H1 (cell line): ENCODE measurements at regions not wholly inside any gene's neighbourhood (a gene's known extent, or its start where the extent isn't known, plus 50 kb on each side); places are given as distances from the start of the nearest gene placed in this dataset.

Experiments used
- CTCF ChIA-PET: fragments of 300-600 bp; sonication (Branson Sonifier 250); formaldehyde crosslinking; loops from one replicate; lab custom pipeline; 2021; ENCODE audit not compliant: partially characterized antibody; lab: Charles Lee
- POLR2A ChIA-PET: fragments of 300-600 bp; sonication (Branson Sonifier 250); formaldehyde crosslinking; loops from one replicate; lab custom pipeline; 2021; ENCODE audit warnings: inconsistent platforms; ENCODE audit not compliant: partially characterized antibody; lab: Charles Lee
- DNase-seq, 2 experiments: peaks; one replicate each; pipeline versions ENCODE4 v3.0.0 to v3.0.0-alpha.2; 2010 to 2022; ENCODE audit warnings: low spot score in 2 of 2, low read depth in 1 of 2, mixed read lengths in 1 of 2
- FAIRE-seq: peaks from 2 replicates; lab custom pipeline; 2011; peaks lifted over from hg19 to GRCh38; lab: Jason Lieb, UNC
- H2AFZ ChIP-seq: 2 replicates; pipeline ENCODE4 v1.8.1; 2012; ENCODE audit warnings: low read length, inconsistent platforms
- H2AK5ac ChIP-seq: 2 replicates; pipeline ENCODE4 v1.6.1; 2013; ENCODE audit warnings: low read depth, low read length
- H2BK120ac ChIP-seq: replicated peaks from 2 replicates; pipeline ENCODE3; 2013; ENCODE audit warnings: low read depth, low read length, inconsistent platforms
- H2BK12ac ChIP-seq: 2 replicates; pipeline ENCODE4 v1.6.1; 2013; ENCODE audit warnings: low read depth, low read length
- H2BK15ac ChIP-seq: 2 replicates; pipeline ENCODE4 v1.6.1; 2013; ENCODE audit warnings: low read length
- H2BK20ac ChIP-seq: 2 replicates; pipeline ENCODE4 v1.6.1; 2013; ENCODE audit warnings: low read length
- H2BK5ac ChIP-seq: 2 replicates; pipeline ENCODE4 v1.6.1; 2013; ENCODE audit warnings: low read depth, low read length
- H3K14ac ChIP-seq: 2 replicates; pipeline ENCODE4 v1.6.1; 2013; ENCODE audit warnings: inconsistent platforms; ENCODE audit not compliant: insufficient read length
- H3K18ac ChIP-seq: 2 replicates; pipeline ENCODE4 v1.6.1; 2013; ENCODE audit warnings: low read length; ENCODE audit errors: extremely low read depth
- H3K23ac ChIP-seq: 2 replicates; pipeline ENCODE4 v1.6.1; 2013; ENCODE audit warnings: inconsistent platforms; ENCODE audit not compliant: insufficient read length
- H3K23me2 ChIP-seq: 2 replicates; pipeline ENCODE4 v1.6.1; 2013; ENCODE audit warnings: low read depth, low read length
- H3K27ac ChIP-seq: 2 replicates; pipeline ENCODE4 v1.6.1; 2011; ENCODE audit warnings: low read depth, low read length, inconsistent platforms
- H3K27me3 ChIP-seq, 4 experiments: replicated peaks in 1 of 4; 1 replicate in 1 of 4; 2 replicates in 3 of 4; pipeline versions ENCODE4 v1.6.1 to v1.8.1; 2011 to 2013; ENCODE audit warnings: low read length in 3 of 4, mild to moderate bottlenecking in 3 of 4, inconsistent platforms in 2 of 4, mixed read lengths in 2 of 4, moderate library complexity in 1 of 4; ENCODE audit not compliant: control insufficient read depth in 3 of 4, insufficient read depth in 3 of 4; ENCODE audit errors: extremely low read depth in 1 of 4
- H3K36me3 ChIP-seq, 4 experiments: 2 replicates each; pipeline versions ENCODE4 v1.6.1 to v1.8.1; 2011 to 2013; ENCODE audit warnings: mild to moderate bottlenecking in 4 of 4, low read length in 3 of 4, moderate library complexity in 2 of 4, control low read depth in 1 of 4, inconsistent platforms in 1 of 4; ENCODE audit not compliant: insufficient read depth in 4 of 4, control insufficient read depth in 2 of 4
- H3K4ac ChIP-seq: replicated peaks from 2 replicates; pipeline ENCODE3; 2013; ENCODE audit warnings: low read length, low read depth, mixed read lengths, inconsistent platforms; ENCODE audit not compliant: insufficient read length
- H3K4me1 ChIP-seq, 4 experiments: replicated peaks in 1 of 4; 1 replicate in 1 of 4; 2 replicates in 3 of 4; pipeline versions ENCODE4 v1.6.1 to v1.8.1; 2011 to 2013; ENCODE audit warnings: low read length in 3 of 4, inconsistent platforms in 2 of 4, mixed read lengths in 1 of 4; ENCODE audit not compliant: insufficient read depth in 4 of 4, control insufficient read depth in 3 of 4
- H3K4me2 ChIP-seq, 2 experiments: 2 replicates each; pipeline versions ENCODE4 v1.6.1 to v1.8.1; 2011 to 2013; ENCODE audit warnings: low read depth in 2 of 2, low read length in 2 of 2, control low read depth in 1 of 2, inconsistent platforms in 1 of 2, mild to moderate bottlenecking in 1 of 2; ENCODE audit not compliant: insufficient read depth in 1 of 2
- H3K4me3 ChIP-seq, 4 experiments: fragments of 200-600, 300-600 bp in 1 of 4; sonication (generic), shearing (Covaris generic), sonication (Bioruptor Twin) in 1 of 4; 2 replicates each; pipeline versions ENCODE4 v1.5.1 to v1.8.1; 2011 to 2016; ENCODE audit warnings: low read length in 4 of 4, low read depth in 3 of 4, control low read depth in 2 of 4, inconsistent platforms in 2 of 4, mild to moderate bottlenecking in 2 of 4, mixed read lengths in 1 of 4, moderate library complexity in 1 of 4; ENCODE audit not compliant: insufficient read depth in 2 of 4; ENCODE audit errors: extremely low read depth in 1 of 4
- H3K56ac ChIP-seq: replicated peaks from 2 replicates; pipeline ENCODE3; 2013; ENCODE audit warnings: low read depth, mild to moderate bottlenecking, mixed read lengths, low read length, inconsistent platforms; ENCODE audit not compliant: insufficient read length
- H3K79me1 ChIP-seq: 2 replicates; pipeline ENCODE4 v1.6.1; 2013; ENCODE audit warnings: low read depth, low read length, control low read depth
- H3K79me2 ChIP-seq, 2 experiments: 2 replicates each; pipeline versions ENCODE4 v1.6.1 to v1.8.1; 2012 to 2013; ENCODE audit warnings: low read length in 2 of 2, mild to moderate bottlenecking in 2 of 2, inconsistent platforms in 1 of 2; ENCODE audit not compliant: insufficient read depth in 2 of 2, control insufficient read depth in 1 of 2
- H3K9ac ChIP-seq, 4 experiments: replicated peaks in 1 of 4; 1 replicate in 1 of 4; 2 replicates in 3 of 4; pipeline versions ENCODE4 v1.6.1 to v1.8.1; 2011 to 2013; ENCODE audit warnings: low read depth in 3 of 4, low read length in 3 of 4, control low read depth in 2 of 4, mild to moderate bottlenecking in 2 of 4, moderate library complexity in 2 of 4, inconsistent platforms in 1 of 4; ENCODE audit errors: extremely low read depth in 1 of 4
- H3K9me3 ChIP-seq, 2 experiments: 2 replicates each; pipeline versions ENCODE4 v1.6.1 to v1.8.1; 2012 to 2013; ENCODE audit warnings: mild to moderate bottlenecking in 2 of 2, moderate library complexity in 2 of 2, control low read depth in 1 of 2, inconsistent platforms in 1 of 2, low read depth in 1 of 2, low read length in 1 of 2, mixed read lengths in 1 of 2; ENCODE audit not compliant: insufficient read depth in 2 of 2
- H4K20me1 ChIP-seq, 2 experiments: replicated peaks in 1 of 2; 2 replicates each; pipeline versions ENCODE3 to v1.8.1; 2011 to 2013; ENCODE audit warnings: inconsistent platforms in 2 of 2, low read length in 2 of 2, mild to moderate bottlenecking in 1 of 2; ENCODE audit not compliant: insufficient read depth in 2 of 2, control insufficient read depth in 1 of 2
- H4K5ac ChIP-seq: 2 replicates; pipeline ENCODE4 v1.6.1; 2013; ENCODE audit warnings: low read length, low read depth, mixed read lengths, inconsistent platforms; ENCODE audit not compliant: insufficient read length
- H4K8ac ChIP-seq: 2 replicates; pipeline ENCODE4 v1.8.0; 2013; ENCODE audit warnings: mild to moderate bottlenecking, moderate library complexity, low read length, inconsistent platforms; ENCODE audit not compliant: insufficient read depth; ENCODE audit errors: extremely low read depth
- H4K91ac ChIP-seq: replicated peaks from 2 replicates; pipeline ENCODE3; 2013; ENCODE audit warnings: low read length, mixed read lengths, inconsistent platforms; ENCODE audit not compliant: insufficient read length
- BCL11A ChIP-seq, 2 experiments: IDR thresholded peaks; one replicate each; pipeline ENCODE4 v1.6.1; 2011; ENCODE audit warnings: low read depth in 2 of 2, low read length in 2 of 2, mild to moderate bottlenecking in 2 of 2
- EP300 ChIP-seq, 2 experiments: IDR thresholded peaks; 1 replicate in 1 of 2; 2 replicates in 1 of 2; pipeline ENCODE4 v1.6.1; 2011 to 2012; ENCODE audit warnings: low read depth in 2 of 2, low read length in 2 of 2, mild to moderate bottlenecking in 2 of 2, borderline replicate concordance in 1 of 2, inconsistent platforms in 1 of 2, moderate library complexity in 1 of 2
- SIRT6 ChIP-seq: IDR thresholded peaks from one replicate; pipeline ENCODE4 v1.7.1; 2012; ENCODE audit warnings: low read length, inconsistent platforms
- TCF12 ChIP-seq: IDR thresholded peaks from 2 replicates; pipeline ENCODE4 v1.6.1; 2011; ENCODE audit warnings: low read depth, mild to moderate bottlenecking, low read length
- WGBS, 2 experiments: shearing (Covaris generic) in 1 of 2; methylation state at CpG; one replicate each; pipeline versions ENCODE4 v1.1.6 to v1.1.7; 2013 to 2015; ENCODE audit warnings: low lambda C conversion rate in 2 of 2, mixed read lengths in 2 of 2, inconsistent platforms in 1 of 2, low coverage in 1 of 2, missing lambda C conversion rate in 1 of 2; ENCODE audit not compliant: insufficient replicate concordance in 2 of 2, insufficient coverage in 1 of 2, insufficient read length in 1 of 2; ENCODE audit errors: extremely low coverage in 1 of 2, missing lambda C conversion rate in 1 of 2; 5-methylcytosine and 5-hydroxymethylcytosine counted together
- TF ChIP-seq, protein P1 (sequence below): IDR thresholded peaks from 2 replicates; pipeline ENCODE4 v1.6.1; 2011; ENCODE audit warnings: low read depth, mild to moderate bottlenecking, low read length; ENCODE audit not compliant: insufficient read depth

DNA sequence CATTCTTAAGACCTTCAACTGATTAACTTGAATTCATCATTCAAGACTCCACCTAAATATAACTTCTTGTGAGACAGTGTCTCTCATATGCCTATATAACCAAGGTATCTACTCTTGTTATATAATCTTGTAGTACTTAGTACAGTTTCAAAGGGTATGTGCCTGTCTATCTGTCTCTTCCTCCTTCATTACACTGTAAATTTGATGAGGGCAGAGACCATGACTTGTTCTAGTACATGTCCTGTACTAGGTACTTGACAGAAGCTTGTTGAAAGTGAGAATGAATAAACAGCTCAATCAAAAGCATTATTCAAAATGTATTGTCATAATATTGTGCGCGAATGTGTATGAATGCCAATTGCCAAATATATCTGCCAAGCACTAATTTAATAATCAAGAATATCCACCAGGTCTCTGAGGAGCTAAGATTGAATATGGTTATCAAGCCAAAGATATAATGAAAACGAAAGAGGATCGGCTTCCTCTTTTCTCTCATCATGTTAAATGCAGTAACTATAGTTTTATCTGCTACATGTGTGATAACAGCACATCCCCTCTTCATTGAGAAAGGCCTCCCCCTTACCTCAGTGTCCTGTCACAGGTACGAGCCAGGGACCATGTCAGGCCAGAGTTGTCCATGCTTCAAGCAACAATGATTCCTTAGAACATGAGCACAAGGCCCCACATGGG is 117.3 kb downstream of the UCHL5 start:
- no peak for FAIRE-seq
- Histone ChIP-seq H4K5ac (no peak overlapping the region), H3K23me2 (no peaks in the 10 kb centered on the region; the same call in 1 of the 2 replicates), H3K23ac (no peak overlapping the region), H2BK120ac (no peak overlapping the region), H3K9ac (no peak overlapping the region), H3K4me2 (no peak overlapping the region), H3K27me3 (no peaks in the 10 kb centered on the region), H2BK20ac (no peak overlapping the region), H3K9me3 (no peaks in the 10 kb centered on the region), H3K79me2 (no peaks in the 10 kb centered on the region)
- TF ChIP-seq TCF12 = no peak
- no peak for TF ChIP-seq SIRT6
- no peak for TF ChIP-seq EP300 (IDR thresholded peaks at IDR 0.05; ENCODE audit: borderline replicate concordance in 1 of 2, low read depth in 2 of 2, low read length in 2 of 2)
- TF ChIP-seq, protein P1, sequence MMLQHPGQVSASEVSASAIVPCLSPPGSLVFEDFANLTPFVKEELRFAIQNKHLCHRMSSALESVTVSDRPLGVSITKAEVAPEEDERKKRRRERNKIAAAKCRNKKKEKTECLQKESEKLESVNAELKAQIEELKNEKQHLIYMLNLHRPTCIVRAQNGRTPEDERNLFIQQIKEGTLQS = no peak
- no peak for TF ChIP-seq BCL11A (IDR thresholded peaks at IDR 0.05; ENCODE audit: low read depth in 2 of 2, low read length in 2 of 2)
- TF ChIP-seq, all 59 proteins: peak for 0
- CTCF ChIA-PET = interaction anchor here (0.8 to 1.2 kb wide), 3 partner anchors 13 to 315 kb away, joined by 4 read pairs; no protein-coding TSS in a partner anchor
- H3K27ac ChIP-seq = no peak overlapping the region
- H3K18ac ChIP-seq = no peak overlapping the region
- DNase-seq = no peak
- H2AFZ ChIP-seq = no peak overlapping the region
- H2BK12ac ChIP-seq = no peak overlapping the region
- 94% methylated on average over 5 of the region's 5 CpGs; no CpG with 5 or more reads in 1 of the 2 experiments for WGBS, 2 experiments
- H3K4me1 ChIP-seq = no peaks in the 10 kb centered on the region
- no peak overlapping the region for H3K56ac ChIP-seq
- no peak overlapping the region for H4K8ac ChIP-seq
- POLR2A ChIA-PET = no interaction called here
- H2AK5ac ChIP-seq = no peak overlapping the region
- no peak overlapping the region for H2BK15ac ChIP-seq
- no peak overlapping the region for H3K4ac ChIP-seq
- H3K36me3 ChIP-seq = no peaks in the 10 kb centered on the region
- no peak overlapping the region for H3K14ac ChIP-seq
- H2BK5ac ChIP-seq = no peak overlapping the region
- no peak overlapping the region for H4K91ac ChIP-seq
- no peaks in the 10 kb centered on the region for H3K79me1 ChIP-seq
- H3K4me3 ChIP-seq = no peak overlapping the region
- H4K20me1 ChIP-seq = no peaks in the 10 kb centered on the region
